A549 (cell line): ENCODE measurements at regions not wholly inside any gene's neighbourhood (a gene's known extent, or its start where the extent isn't known, plus 50 kb on each side); places are given as distances from the start of the nearest gene placed in this dataset.
A peak's percentile ranks its signal among the peaks of the same experiment; 100 is the strongest.

Source experiments
- ATAC-seq, 2 experiments: fragments of 200-7000 bp in 1 of 2; fragments of >200 bp in 1 of 2; cut with Nextera tagmentation in 1 of 2; cut with Tn5 transposase in 1 of 2; 3 replicates each; pipeline versions ENCODE4 v1.8.0 to v1.9.1; 2018 to 2020; ENCODE audit warnings: mild to moderate bottlenecking in 1 of 2, moderate library complexity in 1 of 2
- CTCF ChIA-PET: fragments of 300-600 bp; sonication (Branson Sonifier 250); formaldehyde crosslinking; extraction: SDS; loops from one replicate; lab custom pipeline; 2021; ENCODE audit warnings: antibody characterized with exemption, inconsistent platforms; lab: Yijun Ruan, JAX
- POLR2A ChIA-PET: fragments of 350-600 bp; formaldehyde crosslinking; extraction: SDS; loops from one replicate; lab custom pipeline; 2021; ENCODE audit warnings: antibody characterized with exemption, inconsistent platforms; lab: Yijun Ruan, JAX
- DNase-seq, 2 experiments: peaks; one replicate each; pipeline versions ENCODE4 v3.0.0 to v3.0.0-alpha.2; 2011 to 2016; ENCODE audit warnings: low read depth in 1 of 2, low spot score in 1 of 2
- FAIRE-seq: peaks from 2 replicates; lab custom pipeline; 2011; peaks lifted over from hg19 to GRCh38; lab: Jason Lieb, UNC
- H3K27ac ChIP-seq, 2 experiments: fragments of >200 bp; sonication (Bioruptor Twin); formaldehyde crosslinking; 3 replicates each; pipeline ENCODE4 v1.5.1; 2016 to 2017
- H3K4me1 ChIP-seq: fragments of >200 bp; sonication (Bioruptor Twin); formaldehyde crosslinking; 3 replicates; pipeline ENCODE4 v1.6.1; 2016
- H3K4me2 ChIP-seq: fragments of >200 bp; sonication (Bioruptor Twin); formaldehyde crosslinking; 3 replicates; pipeline ENCODE4 v1.6.1; 2016
- H3K4me3 ChIP-seq: fragments of >200 bp; sonication (Bioruptor Twin); formaldehyde crosslinking; 3 replicates; pipeline ENCODE4 v1.5.1; 2016
- H3K9me3 ChIP-seq: fragments of >200 bp; sonication (Bioruptor Twin); formaldehyde crosslinking; 3 replicates; pipeline ENCODE4 v1.6.1; 2016
- BHLHE40 ChIP-seq: IDR thresholded peaks from 2 replicates; pipeline ENCODE4 v1.6.1; 2012; ENCODE audit warnings: low read depth, low read length, inconsistent platforms
- CBX2 ChIP-seq: fragments of 200-600 bp; sonication (generic); IDR thresholded peaks from 2 replicates; pipeline ENCODE4 v1.6.1; 2016; ENCODE audit warnings: low read depth, mild to moderate bottlenecking, borderline replicate concordance
- CEBPB ChIP-seq, 2 experiments: fragments of >200 bp in 1 of 2; sonication (Bioruptor Twin) in 1 of 2; formaldehyde crosslinking in 1 of 2; IDR thresholded peaks; 2 replicates each; pipeline ENCODE4 v1.6.1; 2012 to 2016
- EHF ChIP-seq: fragments of 250-450 bp; sonication (Bioruptor Pico); IDR thresholded peaks from 2 replicates; pipeline ENCODE4 v1.5.0; 2020; ENCODE audit warnings: mild to moderate bottlenecking
- EP300 ChIP-seq, 2 experiments: fragments of >200 bp; sonication (Bioruptor Twin); formaldehyde crosslinking; IDR thresholded peaks; 2 replicates in 1 of 2; 3 replicates in 1 of 2; pipeline ENCODE4 v1.6.1; 2016 to 2017
- FOSB ChIP-seq: fragments of 250-450 bp; sonication (Bioruptor Pico); IDR thresholded peaks from 2 replicates; pipeline ENCODE4 v1.5.0; 2020; ENCODE audit warnings: mild to moderate bottlenecking, moderate library complexity
- FOSL2 ChIP-seq, 2 experiments: fragments of 450-650 bp in 1 of 2; fragments of >200 bp in 1 of 2; sonication (Bioruptor Twin) in 1 of 2; formaldehyde crosslinking; IDR thresholded peaks; 2 replicates each; pipeline versions ENCODE4 v1.5.0 to v1.6.1; 2016 to 2020; ENCODE audit warnings: mild to moderate bottlenecking in 1 of 2, moderate library complexity in 1 of 2
- FOXS1 ChIP-seq: fragments of 250-450 bp; sonication (Bioruptor Pico); IDR thresholded peaks from 2 replicates; pipeline ENCODE4 v1.5.0; 2020; ENCODE audit warnings: mild to moderate bottlenecking, moderate library complexity
- GATA3 ChIP-seq: IDR thresholded peaks from 2 replicates; pipeline ENCODE4 v1.6.1; 2012; ENCODE audit warnings: borderline replicate concordance
- HEYL ChIP-seq: fragments of 250-450 bp; sonication (Bioruptor Pico); IDR thresholded peaks from 2 replicates; pipeline ENCODE4 v1.8.0; 2021; ENCODE audit warnings: mild to moderate bottlenecking, moderate library complexity
- HOXB5 ChIP-seq: fragments of 250-450 bp; sonication (Bioruptor Pico); IDR thresholded peaks from 2 replicates; pipeline ENCODE4 v1.5.0; 2020; ENCODE audit warnings: mild to moderate bottlenecking, moderate library complexity
- JUN ChIP-seq, 2 experiments: fragments of >200 bp; sonication (Bioruptor Twin); formaldehyde crosslinking; IDR thresholded peaks; 2 replicates in 1 of 2; 3 replicates in 1 of 2; pipeline ENCODE4 v1.6.1; 2016 to 2017
- JUNB ChIP-seq: fragments of >200 bp; sonication (Bioruptor Twin); formaldehyde crosslinking; IDR thresholded peaks from 2 replicates; pipeline ENCODE4 v1.6.1; 2016
- KDM1A ChIP-seq: fragments of 200-600 bp; sonication (generic); IDR thresholded peaks from 2 replicates; pipeline ENCODE4 v1.6.1; 2016; ENCODE audit warnings: low read depth, mild to moderate bottlenecking
- MAFK ChIP-seq: fragments of 450-650 bp; IDR thresholded peaks from 2 replicates; pipeline ENCODE4 v1.6.1; 2014; ENCODE audit not compliant: partially characterized antibody
- MYC ChIP-seq: IDR thresholded peaks from 2 replicates; pipeline ENCODE4 v1.6.1; 2012; ENCODE audit warnings: mild to moderate bottlenecking, inconsistent platforms, low read length, improper control_type of control experiment, borderline replicate concordance
- NFE2L2 ChIP-seq: fragments of 150-350 bp; conservative IDR thresholded peaks from 2 replicates; pipeline ENCODE4 v1.6.1; 2014; ENCODE audit warnings: low read length
- NR3C1 ChIP-seq: fragments of >200 bp; sonication (Bioruptor Twin); formaldehyde crosslinking; IDR thresholded peaks from 3 replicates; pipeline ENCODE4 v1.6.1; 2017
- PHF8 ChIP-seq: fragments of 200-600 bp; sonication (generic); IDR thresholded peaks from 2 replicates; pipeline ENCODE4 v1.6.1; 2016; ENCODE audit warnings: low read depth, mild to moderate bottlenecking, antibody characterized with exemption, moderate library complexity, borderline replicate concordance
- POLR2A ChIP-seq: IDR thresholded peaks from 2 replicates; pipeline ENCODE4 v1.6.1; 2012; ENCODE audit warnings: mild to moderate bottlenecking, low read length
- RAD21 ChIP-seq, 2 experiments: fragments of >200 bp in 1 of 2; sonication (Bioruptor Twin) in 1 of 2; formaldehyde crosslinking in 1 of 2; IDR thresholded peaks in 1 of 2; conservative IDR thresholded peaks in 1 of 2; 2 replicates in 1 of 2; 3 replicates in 1 of 2; pipeline ENCODE4 v1.6.1; 2012 to 2018; ENCODE audit warnings: inconsistent platforms in 1 of 2
- RARB ChIP-seq: fragments of 250-450 bp; sonication (Bioruptor Pico); IDR thresholded peaks from 2 replicates; pipeline ENCODE4 v1.8.0; 2021; ENCODE audit warnings: mild to moderate bottlenecking, moderate library complexity
- RCOR1 ChIP-seq: fragments of 150-350 bp; IDR thresholded peaks from 2 replicates; pipeline ENCODE4 v1.6.1; 2014; ENCODE audit warnings: antibody characterized with exemption, low read length, low read depth
- RFX5 ChIP-seq: fragments of 450-650 bp; IDR thresholded peaks from 2 replicates; pipeline ENCODE4 v1.7.1; 2014; ENCODE audit warnings: antibody characterized with exemption, mild to moderate bottlenecking, moderate library complexity
- RNF2 ChIP-seq: fragments of 200-600 bp; sonication (generic); IDR thresholded peaks from 2 replicates; pipeline ENCODE4 v1.6.1; 2016; ENCODE audit warnings: low read depth, mild to moderate bottlenecking, antibody characterized with exemption, moderate library complexity, borderline replicate concordance
- SMC3 ChIP-seq: fragments of >200 bp; sonication (Bioruptor Twin); formaldehyde crosslinking; IDR thresholded peaks from 3 replicates; pipeline ENCODE4 v1.6.1; 2018; ENCODE audit warnings: inconsistent platforms
- ZC3H11A ChIP-seq: fragments of 450-650 bp; IDR thresholded peaks from 2 replicates; pipeline ENCODE4 v1.6.1; 2014; ENCODE audit warnings: antibody characterized with exemption, mild to moderate bottlenecking
- ZNF302 ChIP-seq: fragments of 250-450 bp; sonication (Bioruptor Pico); IDR thresholded peaks from 2 replicates; pipeline ENCODE4 v1.9.0; 2021; ENCODE audit warnings: inconsistent platforms, mild to moderate bottlenecking, moderate library complexity
- ZSCAN20 ChIP-seq: fragments of 250-450 bp; sonication (Bioruptor Pico); IDR thresholded peaks from 2 replicates; pipeline ENCODE4 v1.8.0; 2022; ENCODE audit warnings: mild to moderate bottlenecking, moderate library complexity
- WGBS: methylation state at CpG from one replicate; pipeline ENCODE4 v1.1.6; 2017; ENCODE audit errors: missing lambda C conversion rate; 5-methylcytosine and 5-hydroxymethylcytosine counted together
- TF ChIP-seq, protein P1 (sequence below): fragments of >200 bp; sonication (Bioruptor Twin); formaldehyde crosslinking; IDR thresholded peaks from 3 replicates; pipeline ENCODE4 v1.6.1; 2016
- TF ChIP-seq, protein P2 (sequence below): IDR thresholded peaks from 2 replicates; pipeline ENCODE4 v1.6.1; 2012
- TF ChIP-seq, protein P3 (sequence below): fragments of >200 bp; sonication (Bioruptor Twin); formaldehyde crosslinking; IDR thresholded peaks from 2 replicates; pipeline ENCODE4 v1.6.1; 2016
- TF ChIP-seq, protein P4 (sequence below): fragments of 150-350 bp; IDR thresholded peaks from 2 replicates; pipeline ENCODE4 v1.6.1; 2014; ENCODE audit warnings: low read depth, mild to moderate bottlenecking, low read length
- TF ChIP-seq, protein P5 (sequence below): IDR thresholded peaks from 2 replicates; pipeline ENCODE4 v1.6.1; 2012; ENCODE audit warnings: low read depth, borderline replicate concordance

DNA sequence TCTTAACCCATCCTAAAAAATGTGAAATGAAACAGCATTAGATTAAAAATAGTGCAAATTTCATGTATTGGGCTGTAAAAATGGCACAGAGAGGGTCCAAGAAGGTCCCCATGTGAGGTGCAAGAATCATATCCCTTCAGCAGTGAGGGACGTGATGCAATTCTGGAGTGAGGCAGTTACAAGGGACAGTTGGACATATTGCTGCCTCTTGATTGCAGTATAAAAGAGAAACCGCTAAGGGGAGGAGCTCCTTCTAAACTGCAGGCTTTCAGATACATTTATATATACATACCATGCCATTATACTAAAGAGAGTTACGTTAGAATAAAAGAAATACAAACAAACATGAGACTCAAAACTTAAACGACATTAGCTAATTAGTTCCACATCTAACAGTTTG is 304.2 kb upstream of the CTNNB1 start:
- H3K9me3 ChIP-seq: no peaks in the 10 kb centered on the region
- no peak for FAIRE-seq
- peaks cover 17% of the 10 kb centered on the region for H3K4me1 ChIP-seq
- no peak for ATAC-seq
- POLR2A ChIA-PET: interaction anchor here (1.0 kb wide), 1 partner anchor 304 kb away, joined by 4 read pairs; the partner anchor contains the start of gene CTNNB1
- DNase-seq: no peak
- CTCF ChIA-PET: interaction anchor here (0.8 kb wide), 1 partner anchor 12 kb away, joined by 4 read pairs; no protein-coding TSS in a partner anchor
- no peak for TF ChIP-seq CBX2
- no peak for TF ChIP-seq EHF (CRISPR knock-in tag)
- TF ChIP-seq RCOR1: no peak
- no peak for TF ChIP-seq NR3C1
- no peak for TF ChIP-seq KDM1A
- no peak for TF ChIP-seq PHF8
- H3K4me3 ChIP-seq: no peak overlapping the region
- WGBS: 56% methylated on average over 4 of the region's 4 CpGs
- no peak overlapping the region for H3K4me2 ChIP-seq
- H3K27ac ChIP-seq: no peak overlapping the region

DNA sequence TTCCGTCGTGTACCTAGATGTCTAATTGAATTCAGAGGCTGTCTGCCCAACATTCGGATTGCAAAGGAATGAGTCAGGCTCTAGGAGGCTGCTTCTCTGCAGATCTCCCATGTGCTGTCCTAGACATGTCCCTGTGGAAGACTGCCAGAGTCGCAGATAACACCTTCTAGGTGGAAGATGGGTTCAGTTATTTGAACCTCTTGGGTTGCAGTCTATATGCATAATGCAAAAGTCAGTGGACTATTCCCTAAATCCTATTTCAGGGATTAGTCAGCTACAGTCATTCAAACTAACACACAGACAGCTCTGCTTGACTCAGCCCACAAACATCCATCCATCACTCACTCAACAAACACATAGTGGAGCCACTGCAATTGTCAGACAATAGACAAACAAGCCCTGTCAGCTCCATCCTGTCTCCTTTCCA is 300.0 kb upstream of the CTNNB1 start:
- POLR2A ChIA-PET: interaction anchor here (0.6 to 1.0 kb wide), 2 partner anchors 72 to 300 kb away, joined by 4 read pairs; partner anchors contain the start of gene CTNNB1
- WGBS: 0% methylated on average over 4 of the region's 4 CpGs
- no peak for FAIRE-seq

DNA sequence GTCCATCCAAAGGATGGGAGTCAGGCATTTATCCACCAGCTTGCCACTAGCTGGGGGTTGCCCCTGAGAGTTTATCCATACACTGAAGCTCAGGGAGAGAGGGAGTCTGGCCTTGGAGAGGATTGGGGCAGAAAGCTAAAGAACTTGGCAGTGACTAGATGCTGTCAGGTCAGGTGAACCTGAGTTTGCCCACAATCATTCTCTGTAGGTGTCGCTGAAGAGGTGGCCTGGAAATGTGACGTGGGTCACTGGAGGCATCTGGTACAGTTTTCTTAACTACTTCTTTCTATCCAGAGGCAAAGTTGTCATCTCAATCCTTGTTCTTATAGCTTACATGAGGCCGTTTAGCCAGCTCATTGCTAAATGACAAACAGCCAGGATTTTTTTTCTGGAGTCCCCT is 298.0 kb upstream of the CTNNB1 start:
- TF ChIP-seq RNF2: no peak
- TF ChIP-seq GATA3: no peak
- TF ChIP-seq RAD21 (conservative IDR thresholded peaks at IDR 0.05 in 1 of 2, IDR thresholded peaks at IDR 0.05 in 1 of 2): no peak
- no peak for TF ChIP-seq BHLHE40
- TF ChIP-seq ZNF302 (CRISPR knock-in tag): no peak
- no peak for TF ChIP-seq SMC3
- TF ChIP-seq EHF (CRISPR knock-in tag): no peak
- TF ChIP-seq CEBPB (IDR thresholded peaks at IDR 0.05): no peak
- TF ChIP-seq MAFK: no peak
- CTCF ChIA-PET: interaction anchor here (1.0 kb wide), 1 partner anchor 15 kb away, joined by 3 read pairs; no protein-coding TSS in a partner anchor
- POLR2A ChIA-PET: no interaction called here
- Histone ChIP-seq H3K4me3 (no peak overlapping the region), H3K4me2 (no peak overlapping the region), H3K4me1 (peaks cover 17% of the 10 kb centered on the region), H3K9me3 (no peaks in the 10 kb centered on the region), H3K27ac (no peak overlapping the region)
- 70% methylated on average over 3 of the region's 3 CpGs for WGBS
- DNase-seq: no peak
- no peak for ATAC-seq
- FAIRE-seq: no peak

More for the DNA sequence above, 300.0 kb upstream of the CTNNB1 start:
- H3K4me3 ChIP-seq: no peak overlapping the region
- H3K4me1 ChIP-seq: peaks cover 17% of the 10 kb centered on the region
- ATAC-seq: peak; percentile 97 to 98
- peak overlapping the region; percentile 64 for H3K4me2 ChIP-seq
- peak; percentile 11 to 78 for DNase-seq
- CTCF ChIA-PET: interaction anchor here (0.6 to 1.3 kb wide), 2 partner anchors 192 to 315 kb away, joined by 4 to 7 read pairs; no protein-coding TSS in a partner anchor
- peak overlapping the region; percentile 72 to 79; a peak in 5 of 6 replicates for H3K27ac ChIP-seq
- no peak for TF ChIP-seq POLR2A
- TF ChIP-seq, protein P1, sequence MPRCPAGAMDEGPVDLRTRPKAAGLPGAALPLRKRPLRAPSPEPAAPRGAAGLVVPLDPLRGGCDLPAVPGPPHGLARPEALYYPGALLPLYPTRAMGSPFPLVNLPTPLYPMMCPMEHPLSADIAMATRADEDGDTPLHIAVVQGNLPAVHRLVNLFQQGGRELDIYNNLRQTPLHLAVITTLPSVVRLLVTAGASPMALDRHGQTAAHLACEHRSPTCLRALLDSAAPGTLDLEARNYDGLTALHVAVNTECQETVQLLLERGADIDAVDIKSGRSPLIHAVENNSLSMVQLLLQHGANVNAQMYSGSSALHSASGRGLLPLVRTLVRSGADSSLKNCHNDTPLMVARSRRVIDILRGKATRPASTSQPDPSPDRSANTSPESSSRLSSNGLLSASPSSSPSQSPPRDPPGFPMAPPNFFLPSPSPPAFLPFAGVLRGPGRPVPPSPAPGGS: no peak
- TF ChIP-seq RARB (CRISPR knock-in tag): no peak
- TF ChIP-seq ZSCAN20 (CRISPR knock-in tag): no peak
- TF ChIP-seq GATA3: peak; percentile 50; the same call in 1 of the 2 replicates
- TF ChIP-seq EP300 (IDR thresholded peaks at IDR 0.05): 0 out of 5 replicates have a peak, but pooled peaks of 1 of the 2 experiments have one; percentile 14
- TF ChIP-seq HEYL (CRISPR knock-in tag): no peak
- TF ChIP-seq, protein P2, sequence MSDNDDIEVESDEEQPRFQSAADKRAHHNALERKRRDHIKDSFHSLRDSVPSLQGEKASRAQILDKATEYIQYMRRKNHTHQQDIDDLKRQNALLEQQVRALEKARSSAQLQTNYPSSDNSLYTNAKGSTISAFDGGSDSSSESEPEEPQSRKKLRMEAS: peak; percentile 32
- TF ChIP-seq, protein P3, sequence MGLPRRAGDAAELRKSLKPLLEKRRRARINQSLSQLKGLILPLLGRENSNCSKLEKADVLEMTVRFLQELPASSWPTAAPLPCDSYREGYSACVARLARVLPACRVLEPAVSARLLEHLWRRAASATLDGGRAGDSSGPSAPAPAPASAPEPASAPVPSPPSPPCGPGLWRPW: no peak
- no peak for TF ChIP-seq EHF (CRISPR knock-in tag)
- no peak for TF ChIP-seq RFX5
- 0 out of 2 replicates have a peak, but pooled peaks have one; percentile 21 for TF ChIP-seq FOSL2 (IDR thresholded peaks at IDR 0.05)
- peak; percentile 76 for TF ChIP-seq FOSL2 (CRISPR knock-in tag; IDR thresholded peaks at IDR 0.05)
- TF ChIP-seq ZC3H11A: no peak
- peak; percentile 72 for TF ChIP-seq JUNB
- TF ChIP-seq, protein P4, sequence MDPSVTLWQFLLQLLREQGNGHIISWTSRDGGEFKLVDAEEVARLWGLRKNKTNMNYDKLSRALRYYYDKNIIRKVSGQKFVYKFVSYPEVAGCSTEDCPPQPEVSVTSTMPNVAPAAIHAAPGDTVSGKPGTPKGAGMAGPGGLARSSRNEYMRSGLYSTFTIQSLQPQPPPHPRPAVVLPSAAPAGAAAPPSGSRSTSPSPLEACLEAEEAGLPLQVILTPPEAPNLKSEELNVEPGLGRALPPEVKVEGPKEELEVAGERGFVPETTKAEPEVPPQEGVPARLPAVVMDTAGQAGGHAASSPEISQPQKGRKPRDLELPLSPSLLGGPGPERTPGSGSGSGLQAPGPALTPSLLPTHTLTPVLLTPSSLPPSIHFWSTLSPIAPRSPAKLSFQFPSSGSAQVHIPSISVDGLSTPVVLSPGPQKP: no peak
- no peak for TF ChIP-seq FOSB (CRISPR knock-in tag)
- no peak for TF ChIP-seq JUN (IDR thresholded peaks at IDR 0.05)
- TF ChIP-seq FOXS1 (CRISPR knock-in tag): no peak
- TF ChIP-seq NFE2L2: no peak
- TF ChIP-seq HOXB5 (CRISPR knock-in tag): no peak
- TF ChIP-seq, protein P5, sequence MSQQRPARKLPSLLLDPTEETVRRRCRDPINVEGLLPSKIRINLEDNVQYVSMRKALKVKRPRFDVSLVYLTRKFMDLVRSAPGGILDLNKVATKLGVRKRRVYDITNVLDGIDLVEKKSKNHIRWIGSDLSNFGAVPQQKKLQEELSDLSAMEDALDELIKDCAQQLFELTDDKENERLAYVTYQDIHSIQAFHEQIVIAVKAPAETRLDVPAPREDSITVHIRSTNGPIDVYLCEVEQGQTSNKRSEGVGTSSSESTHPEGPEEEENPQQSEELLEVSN: 0 out of 2 replicates have a peak, but pooled peaks have one; percentile 47
- TF ChIP-seq CEBPB (IDR thresholded peaks at IDR 0.05): 0 out of 4 replicates have a peak, but pooled peaks of 1 of the 2 experiments have one; percentile 30
- no peak for TF ChIP-seq MYC
- H3K9me3 ChIP-seq: no peaks in the 10 kb centered on the region
